ENCODE measurements at regions not wholly inside any gene's neighbourhood (a gene's known extent, or its start where the extent isn't known, plus 50 kb on each side); places are given as distances from the start of the nearest gene placed in this dataset.

DNA sequence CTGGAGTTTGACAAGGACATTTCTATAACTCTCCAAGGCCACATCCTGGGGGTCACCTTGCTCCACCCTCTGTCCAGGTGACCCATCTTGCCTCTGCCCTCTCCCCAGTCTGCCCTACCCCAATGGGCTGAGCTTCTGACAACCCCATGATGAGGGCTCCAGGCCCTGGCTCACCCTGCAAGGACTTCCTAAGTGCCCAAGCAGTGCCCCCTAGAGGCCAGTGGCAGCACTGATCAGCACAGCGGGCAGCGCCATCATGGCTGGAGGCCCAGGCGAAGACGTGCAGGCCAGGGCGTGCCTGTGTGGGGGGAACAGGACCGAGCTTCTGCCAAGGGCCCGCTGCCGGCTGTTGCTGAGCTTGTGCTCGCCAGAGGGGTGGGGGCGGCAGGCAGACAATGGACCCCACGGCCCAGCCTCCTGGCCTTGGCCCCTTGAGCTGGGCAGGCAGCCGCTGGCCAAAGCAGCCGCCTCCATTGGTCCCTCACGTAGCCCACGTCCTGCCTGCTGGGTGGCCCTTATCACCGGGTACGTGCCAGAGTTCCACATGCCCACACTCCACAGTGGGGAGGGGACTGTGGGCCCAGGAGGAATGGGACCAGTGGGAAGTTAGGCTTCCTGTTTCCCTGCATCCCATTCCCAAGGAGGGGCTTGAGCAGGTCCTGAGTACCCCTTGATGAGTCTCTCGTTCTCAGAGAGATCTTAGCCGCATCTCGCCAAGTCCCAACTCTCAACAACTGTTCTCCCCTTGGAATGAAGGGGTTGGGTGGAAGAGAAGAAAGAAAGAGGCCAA is 64.3 kb downstream of the MRPL14 start:
- peak; percentile 69 to 73 for DNase-seq

DNA sequence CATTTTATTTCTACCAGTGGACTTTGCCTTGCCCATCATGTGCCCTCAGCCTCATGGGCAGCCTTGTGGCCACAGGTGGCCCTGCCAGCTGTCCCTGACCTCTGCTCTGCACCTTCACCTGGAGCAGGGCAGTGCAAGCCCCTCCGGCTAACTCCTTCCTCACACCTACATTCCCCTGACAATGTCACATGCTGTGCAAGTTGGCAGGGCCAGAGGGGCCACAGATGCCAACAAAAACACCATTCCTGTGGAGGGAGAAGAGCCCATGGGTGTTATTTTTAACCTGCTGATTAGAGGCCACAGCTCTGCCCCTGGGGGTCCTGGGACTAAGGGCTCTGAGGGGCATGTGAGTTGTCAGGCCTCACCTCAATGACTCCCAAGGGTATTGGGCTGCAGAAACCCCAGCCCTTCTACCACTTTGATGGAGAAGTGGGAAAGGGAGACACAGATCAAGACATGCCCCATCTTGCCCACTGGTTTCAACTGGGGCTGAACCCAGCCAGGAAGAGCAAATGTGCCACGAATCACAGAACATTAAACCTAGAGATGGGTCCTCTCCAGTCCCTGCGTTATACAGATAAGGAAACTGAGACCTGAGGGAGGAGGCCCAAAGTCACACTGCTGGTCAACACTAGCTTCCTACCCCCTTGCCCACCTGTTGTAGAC is 65.0 kb downstream of the MRPL14 start:
- no peak for DNase-seq

DNA sequence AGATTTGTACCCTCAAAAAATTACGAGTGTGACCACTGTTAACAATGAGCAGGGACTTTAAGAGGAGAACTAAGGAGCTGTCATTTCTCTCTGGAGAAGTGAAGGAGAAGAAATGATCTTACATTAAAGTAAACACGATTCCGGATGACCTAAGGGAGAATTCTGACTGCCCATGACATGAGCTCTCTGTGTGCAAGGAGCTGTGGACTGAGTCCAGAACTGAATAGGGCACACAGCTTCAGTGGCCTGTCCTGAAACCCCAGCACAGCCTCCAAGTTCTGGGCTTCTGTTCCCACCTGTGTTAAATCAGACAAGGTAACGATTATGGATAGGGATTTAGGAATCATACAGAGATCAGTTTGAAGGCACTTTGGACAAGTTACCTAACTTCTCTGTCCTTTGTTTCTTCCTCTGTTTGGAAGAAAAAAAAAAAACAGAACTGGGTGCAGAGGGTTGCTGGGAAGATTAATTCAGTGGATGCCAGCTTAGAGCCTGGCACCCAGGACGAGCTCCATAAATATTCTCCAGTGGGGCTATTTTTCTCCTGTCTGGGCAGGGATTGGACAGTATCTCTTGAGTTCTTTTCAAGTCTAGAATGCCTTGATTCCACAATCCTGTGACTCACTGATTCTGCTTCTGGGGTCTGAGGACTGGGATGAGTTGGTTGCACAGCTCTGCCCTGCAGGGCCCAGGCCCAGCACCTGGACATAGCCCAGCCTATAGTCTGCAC is 65.7 kb downstream of the MRPL14 start:
- DNase-seq = no peak

DNA sequence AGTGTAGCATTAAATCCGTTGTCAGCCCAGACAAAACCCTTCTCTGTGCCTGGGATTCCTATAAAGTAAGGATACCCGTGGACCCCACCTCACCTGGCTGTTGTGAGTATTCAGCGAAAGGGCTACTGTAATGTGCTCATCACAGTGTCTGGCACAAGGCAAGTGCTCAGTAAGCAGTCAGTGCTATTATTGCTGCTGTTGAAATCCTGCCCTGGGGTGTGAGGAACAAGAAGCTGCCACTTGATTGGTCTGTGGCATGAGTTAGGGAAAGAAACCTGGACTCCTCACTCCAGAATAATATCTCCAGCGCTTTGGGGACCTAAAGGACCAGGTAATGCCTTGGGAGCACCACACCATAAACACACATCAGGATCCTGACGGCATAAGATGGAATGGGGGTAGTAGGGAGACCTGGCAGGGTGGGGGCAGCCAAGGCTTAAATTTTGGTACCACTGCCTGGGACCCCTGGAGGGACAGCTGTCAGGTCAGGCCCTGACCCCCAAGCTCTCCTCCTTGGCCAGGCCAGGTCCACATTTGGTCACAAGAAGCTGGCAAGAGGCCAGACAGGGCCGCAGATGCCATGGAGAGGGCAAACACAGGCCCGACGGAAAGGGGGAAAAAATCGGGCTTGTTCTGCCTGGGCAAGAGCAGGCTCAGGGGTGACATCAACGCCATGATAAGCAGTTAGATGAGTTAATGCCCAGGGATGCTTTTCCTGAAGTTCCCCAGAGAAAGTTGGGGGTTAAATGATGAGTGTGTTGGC is 66.5 kb downstream of the MRPL14 start:
- DNase-seq = no peak

DNA sequence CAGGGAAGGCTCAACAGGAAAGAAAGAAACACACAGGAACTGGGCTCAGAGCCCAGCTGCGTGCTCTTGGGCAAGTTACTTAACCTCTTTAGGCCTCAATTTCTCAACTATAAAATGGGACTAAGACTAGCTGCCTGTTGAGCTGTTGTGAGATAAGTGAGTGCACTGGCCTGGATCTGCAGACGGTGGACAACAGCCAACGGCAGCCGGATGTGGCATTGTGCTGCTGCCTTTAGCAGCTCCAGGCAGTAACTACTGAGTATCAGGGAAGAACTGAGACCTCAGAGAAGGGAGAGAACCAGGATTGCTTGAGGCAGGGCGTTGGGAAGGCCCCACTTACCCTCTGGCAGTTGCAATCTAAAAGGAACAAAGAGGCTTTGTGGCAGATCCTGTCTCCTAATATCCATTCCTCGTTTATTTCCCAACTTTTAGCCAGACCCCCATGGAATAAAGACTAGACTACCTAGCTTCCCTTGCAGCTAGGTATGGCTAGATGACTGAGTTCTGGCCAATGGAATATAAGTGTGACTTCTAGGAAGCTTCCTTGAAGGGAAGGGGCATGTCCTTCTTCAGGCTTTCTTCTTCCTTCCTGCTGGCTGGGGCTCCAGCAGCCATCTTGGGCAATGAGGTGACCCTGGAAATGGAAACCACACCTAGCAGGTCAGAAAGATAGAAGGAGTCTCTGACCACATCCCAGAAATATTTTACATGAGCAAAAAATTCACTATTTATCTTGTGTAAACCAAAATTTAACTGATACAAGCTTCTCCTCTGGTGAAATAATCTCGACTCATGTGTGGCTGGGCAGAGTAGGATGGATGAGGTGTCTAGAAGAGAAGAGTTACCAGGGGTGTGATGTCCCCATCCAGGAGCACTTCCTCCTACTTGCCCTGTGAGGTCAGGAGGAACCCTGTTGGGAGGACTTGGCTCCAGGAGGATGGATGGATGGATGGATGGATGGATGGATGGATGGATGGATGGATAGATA is 67.6 kb downstream of the MRPL14 start:
- no peak for DNase-seq

DNA sequence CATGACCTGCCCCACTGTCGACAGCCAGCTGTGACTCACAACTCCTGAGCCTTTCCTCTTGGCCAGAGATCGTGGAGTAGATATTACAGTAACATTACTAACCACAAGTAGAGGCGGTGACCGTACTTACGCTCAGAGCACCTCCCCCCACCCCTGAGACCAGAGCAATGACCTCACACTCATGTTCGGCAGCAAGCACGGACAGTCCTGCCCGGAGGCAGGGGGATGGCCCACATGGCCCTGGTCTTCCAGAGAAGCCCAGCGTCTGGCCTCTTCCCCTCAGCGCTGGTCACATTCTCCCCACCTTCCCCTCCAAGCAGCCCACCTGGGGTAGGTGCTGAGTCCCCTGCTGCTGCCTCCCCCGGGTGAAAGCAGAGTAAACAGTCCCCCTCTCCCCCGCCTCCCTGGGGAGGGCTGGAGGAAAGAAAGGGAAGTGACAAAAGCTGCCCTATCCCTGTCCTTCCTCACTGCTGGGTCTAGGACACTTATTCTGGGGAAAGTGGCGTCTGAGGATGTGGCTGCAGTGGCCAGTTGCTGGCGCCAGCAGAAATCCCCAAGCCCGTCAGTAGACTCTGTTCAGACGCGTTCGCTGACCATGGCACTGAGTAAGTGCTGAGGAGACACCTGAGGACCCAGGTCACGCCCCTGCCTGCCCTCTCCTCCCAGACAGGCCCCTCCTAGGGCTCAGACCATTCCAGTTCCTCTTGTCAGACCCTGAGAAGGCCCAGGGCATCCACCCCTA is 68.5 kb downstream of the MRPL14 start:
- DNase-seq = peak in 1 of 2 experiments; percentile 34

DNA sequence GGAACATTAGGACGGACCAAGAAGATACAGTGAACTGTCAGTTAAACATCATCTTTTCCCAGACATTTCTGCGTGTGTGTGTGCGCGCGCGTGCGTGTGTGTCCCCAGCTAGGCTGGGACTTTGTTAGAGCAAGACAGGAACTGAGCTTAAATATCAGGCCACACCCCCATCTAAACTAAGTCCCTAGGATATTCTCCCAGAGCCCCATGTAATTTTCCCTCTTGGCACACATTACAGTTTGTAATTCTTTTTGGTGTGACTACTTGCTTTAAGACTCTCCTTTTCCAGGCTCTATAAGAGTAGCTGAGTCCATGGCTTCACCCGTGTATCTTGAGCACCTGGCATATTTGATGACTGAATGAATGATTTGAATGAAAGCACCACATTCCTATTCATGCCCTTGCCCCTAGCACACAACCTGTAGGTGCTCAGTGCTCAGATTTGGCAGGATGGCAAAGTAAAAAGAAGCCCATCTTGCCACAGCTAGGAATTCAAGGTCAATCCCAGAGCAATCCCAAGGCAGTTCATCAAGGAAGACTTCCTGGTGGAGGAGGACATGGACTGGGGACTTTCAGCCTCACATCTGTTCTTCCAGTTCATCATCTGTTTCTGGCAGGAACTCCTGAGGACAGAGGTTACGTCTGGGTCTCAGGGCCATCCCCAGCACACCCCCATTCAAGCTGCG is 69.2 kb downstream of the MRPL14 start:
- no peak for DNase-seq

DNA sequence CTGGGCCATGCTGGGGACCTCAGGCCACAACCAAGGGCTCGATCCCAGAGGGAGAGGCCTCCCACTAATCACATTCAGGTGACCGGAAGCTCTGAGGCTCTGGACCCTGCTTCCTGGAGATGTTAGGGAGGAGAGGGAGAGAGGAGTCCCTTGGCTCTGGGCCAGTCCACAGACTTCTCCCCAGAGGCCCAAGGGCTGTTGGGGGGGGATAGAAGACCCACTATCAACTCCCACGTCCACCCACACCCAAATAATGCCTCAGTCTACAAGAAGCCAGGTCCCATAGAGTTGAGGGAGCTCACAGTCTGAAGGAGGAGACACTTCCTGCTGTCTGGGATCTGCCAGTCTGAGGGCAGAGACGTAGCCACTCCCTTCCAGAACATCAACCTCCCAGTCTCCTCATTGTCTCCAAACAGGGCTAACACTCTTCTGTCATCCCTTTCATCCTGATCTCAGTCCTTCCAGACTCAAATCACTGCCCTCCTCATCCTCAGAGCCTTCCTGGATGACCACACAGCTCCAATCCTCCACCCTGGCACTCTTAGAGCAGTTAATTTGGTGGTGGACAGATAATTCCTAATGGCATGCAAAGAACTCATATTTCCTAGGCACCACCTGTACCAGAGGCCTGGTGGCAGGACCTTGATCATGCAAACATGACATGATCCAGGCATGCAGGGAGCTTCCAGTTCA is 69.9 kb downstream of the MRPL14 start:
- DNase-seq = no peak

DNA sequence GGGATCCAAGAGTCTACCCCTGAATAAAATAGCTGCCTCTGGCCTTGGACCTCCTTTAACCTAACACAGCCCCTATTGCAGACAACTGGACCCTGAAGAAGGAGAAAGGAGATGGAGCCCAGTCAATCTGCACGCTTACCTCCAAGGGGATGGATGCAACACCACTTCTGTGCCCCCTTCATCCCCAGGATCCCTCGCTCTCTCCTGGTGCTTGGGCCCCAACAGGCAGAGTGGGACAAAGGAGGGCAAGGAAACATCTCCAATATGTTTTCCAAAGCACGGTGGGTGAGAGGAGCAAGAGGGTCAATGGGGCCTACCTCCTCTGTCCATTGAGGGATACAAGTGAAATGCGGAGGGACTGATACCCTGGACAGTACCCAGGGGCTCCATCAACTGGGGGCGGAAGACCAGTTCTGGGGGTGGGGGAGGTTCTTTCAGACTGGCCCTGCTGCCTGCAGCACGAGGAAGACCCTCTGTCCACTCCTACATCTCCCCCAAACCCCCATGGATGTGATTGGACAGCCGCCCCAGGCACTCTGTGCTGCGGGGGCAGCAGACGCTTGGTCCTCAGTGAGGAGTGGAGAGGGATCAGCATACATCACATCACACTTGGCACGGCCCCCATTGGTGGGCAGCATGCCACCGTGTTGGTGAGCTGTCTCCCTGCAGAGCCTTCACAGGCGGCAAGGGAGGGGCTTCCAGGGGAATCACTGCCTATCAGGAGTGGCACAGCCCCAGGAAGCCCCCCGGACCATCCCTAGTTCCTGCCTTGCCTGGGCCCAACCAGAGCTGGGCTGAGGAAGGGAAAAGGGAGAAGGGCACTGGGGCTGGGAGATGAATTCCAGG is 70.6 kb downstream of the MRPL14 start:
- DNase-seq = no peak

DNA sequence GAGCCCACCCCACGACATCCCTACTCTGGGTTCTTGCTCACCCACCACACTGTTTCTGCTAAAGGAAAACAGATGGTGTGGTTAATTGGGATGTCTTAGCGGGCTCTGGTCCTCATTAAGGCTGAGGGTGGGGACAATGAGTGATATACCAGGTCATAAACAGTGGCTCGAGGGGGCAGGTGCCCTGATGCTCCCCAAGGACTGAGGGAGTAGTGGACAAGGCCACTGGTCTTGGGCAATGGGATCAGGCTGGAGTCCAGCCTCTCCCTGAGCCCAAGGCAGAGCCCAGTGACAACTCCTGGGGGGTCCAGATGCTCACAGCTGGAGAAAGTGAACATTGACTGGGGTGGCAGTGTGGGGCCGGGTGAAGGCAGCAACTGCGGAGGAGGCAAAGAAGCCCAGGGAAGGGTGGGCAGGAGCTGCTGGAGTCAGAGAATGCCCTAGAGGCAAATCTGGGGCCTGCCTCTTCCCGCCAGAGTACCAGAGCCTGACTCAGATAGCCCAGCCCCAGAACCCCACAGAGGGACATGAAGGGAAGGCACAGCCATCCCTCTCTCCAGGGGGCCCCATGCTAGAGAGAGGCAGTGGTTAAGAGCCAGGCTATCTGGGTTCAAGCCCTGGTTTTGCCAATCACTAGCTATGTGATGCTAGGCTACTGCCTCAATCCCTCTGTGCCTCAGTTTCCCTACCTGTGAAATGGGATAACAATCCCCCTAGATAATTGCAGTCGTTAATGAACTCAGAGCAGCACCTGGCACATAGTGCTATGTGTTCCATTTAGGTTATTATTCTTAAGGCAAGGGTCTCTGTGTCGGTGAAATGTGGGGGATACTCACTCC is 72.3 kb downstream of the MRPL14 start:
- DNase-seq = no peak

DNA sequence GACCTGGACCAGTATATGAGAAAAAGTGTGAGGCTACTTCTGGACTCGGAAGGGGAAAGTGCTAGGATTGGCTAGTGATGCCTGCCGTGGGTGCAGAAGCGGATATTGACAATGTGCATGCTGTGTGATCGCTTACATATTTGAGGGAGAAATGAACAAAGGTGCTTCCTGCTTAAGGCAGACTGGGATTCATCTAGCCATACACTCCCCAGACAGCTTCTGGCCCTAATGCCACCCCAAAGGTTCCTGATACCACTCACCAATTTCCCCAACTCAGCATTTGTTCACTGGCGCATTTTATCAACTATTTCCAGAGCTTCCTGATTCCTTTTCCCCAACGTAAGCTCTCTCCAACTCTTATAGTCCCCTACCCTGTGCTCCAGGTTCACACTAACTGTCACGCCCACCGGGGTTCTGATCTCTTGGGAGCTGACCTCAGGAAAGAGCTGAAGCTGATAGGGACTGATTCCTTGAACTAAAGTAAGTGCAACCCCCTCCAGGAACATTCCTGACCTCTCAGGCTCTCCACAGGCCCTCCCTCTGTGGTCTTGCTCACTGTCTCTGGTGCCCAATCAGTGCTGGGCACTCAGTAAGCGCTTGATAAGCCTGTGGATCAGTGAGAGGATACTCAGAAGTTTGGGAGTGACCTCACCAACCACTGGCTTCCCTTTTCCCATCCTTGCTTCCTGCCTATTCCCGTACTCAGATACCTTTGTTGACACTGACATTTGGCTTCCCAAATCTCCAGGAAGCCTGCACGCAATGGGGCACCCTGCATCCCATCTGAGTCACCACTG is 73.3 kb downstream of the MRPL14 start:
- no peak for DNase-seq

DNA sequence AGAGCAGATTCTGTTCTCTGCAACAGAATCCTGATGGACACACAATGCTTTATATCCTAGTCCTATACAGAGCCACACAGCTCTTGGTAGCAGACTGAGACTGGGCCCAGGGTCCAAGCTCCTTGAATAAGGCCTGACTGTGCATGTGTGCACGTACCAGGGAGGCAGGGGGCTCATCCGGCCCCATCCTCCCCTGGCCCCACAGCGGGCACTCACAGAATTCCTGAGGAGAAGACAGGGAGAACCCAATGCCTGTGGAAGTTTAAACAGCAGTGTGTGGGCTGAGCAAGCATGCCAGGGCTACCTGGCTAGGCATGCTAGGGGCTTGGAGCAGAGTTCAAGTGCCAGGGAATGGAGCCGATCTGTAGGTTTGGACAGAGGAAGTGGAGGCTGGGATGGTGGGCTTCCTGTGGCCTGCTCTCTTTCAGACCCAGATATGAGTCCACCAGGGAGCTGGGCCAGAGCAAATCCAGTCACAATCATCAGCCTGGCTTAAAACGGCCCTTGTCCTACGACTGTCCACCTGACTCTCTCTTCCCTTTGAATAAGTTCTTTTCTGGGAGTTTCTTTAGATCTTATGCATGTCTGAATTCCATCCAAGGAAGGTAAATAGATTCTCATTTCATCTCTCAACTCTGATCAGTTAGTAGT is 74.0 kb downstream of the MRPL14 start:
- DNase-seq = no peak

DNA sequence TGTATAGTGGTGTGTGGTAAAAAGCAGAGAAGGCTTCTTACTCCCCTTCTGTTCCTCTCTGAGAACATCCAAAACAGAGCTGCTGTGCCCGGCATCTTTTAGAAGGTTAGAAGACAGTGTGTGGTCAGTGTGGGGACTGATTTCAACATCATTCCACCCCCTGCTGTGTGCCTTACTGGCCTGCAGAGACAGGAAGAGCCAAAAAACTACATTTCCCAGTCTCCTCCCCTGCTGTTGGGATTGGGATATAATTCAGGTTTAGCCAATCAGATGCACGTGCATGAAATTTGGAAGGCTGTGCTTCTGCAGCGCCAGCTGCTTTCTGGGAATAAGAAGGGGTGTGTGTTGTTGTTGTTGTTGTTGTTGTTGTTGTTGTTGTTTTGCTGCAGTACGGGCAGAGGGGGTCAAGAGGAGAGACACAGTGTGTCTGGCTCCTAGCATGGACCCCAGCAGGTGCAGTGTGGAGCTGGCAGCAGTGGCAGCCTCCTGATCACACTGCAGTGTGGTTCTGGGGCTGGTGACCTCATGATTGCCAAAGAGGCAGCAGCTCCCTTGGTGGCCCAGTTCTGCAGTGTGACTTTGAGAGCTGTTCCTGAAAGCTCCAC is 74.7 kb downstream of the MRPL14 start:
- DNase-seq = no peak

DNA sequence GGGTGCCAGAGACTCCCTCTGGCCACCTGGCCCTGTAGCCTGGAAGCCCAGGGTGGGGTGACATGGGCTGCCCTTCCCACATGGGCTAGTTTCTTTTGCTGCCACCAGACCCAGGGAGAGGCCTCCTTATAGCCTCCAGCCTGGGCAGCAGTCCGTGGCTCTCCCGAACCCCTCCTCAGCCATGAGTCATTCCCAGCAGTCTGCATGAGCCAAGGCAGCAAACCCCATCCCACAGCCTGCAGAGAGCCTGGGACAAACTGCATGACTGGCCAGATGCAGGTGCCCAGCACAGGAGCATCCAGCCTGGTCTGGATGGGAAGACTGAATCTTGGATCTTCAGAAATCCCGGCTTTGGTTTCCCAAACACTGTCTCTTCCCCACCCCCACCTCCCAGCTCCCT is 75.7 kb downstream of the MRPL14 start:
- DNase-seq = no peak

DNA sequence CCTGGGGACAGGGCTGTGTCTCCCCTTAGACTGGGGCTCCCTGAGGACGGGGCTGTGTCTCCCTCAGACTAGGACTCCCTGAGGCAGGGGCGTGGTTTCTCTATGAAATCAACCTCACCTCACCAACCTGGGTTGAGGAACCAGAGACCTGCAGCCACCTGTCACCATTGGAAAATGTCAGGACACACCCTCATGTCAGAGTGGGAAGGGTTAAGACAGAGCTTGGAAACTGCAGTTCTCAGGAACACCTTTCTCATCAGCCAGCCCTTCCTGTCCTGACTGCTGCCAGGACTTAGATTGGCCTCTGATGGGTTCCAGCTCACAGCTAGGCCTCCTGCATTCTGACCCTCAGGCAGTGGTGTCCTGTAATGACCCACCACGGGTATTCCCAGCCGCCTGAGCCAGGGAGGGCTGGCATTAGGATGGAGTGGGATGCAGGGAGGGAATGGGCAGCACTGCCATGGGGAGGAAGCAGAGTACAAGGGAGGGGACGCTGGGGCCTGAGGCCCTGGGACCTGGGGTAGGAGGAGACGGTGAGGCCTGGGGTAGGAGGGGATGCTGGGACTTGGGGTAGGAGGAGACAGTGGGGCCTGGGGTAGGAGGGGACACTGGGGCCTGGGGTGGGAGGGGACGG is 76.3 kb downstream of the MRPL14 start:
- no peak for DNase-seq
